ENCODE measurements at regions not wholly inside any gene's neighbourhood (a gene's known extent, or its start where the extent isn't known, plus 50 kb on each side); places are given as distances from the start of the nearest gene placed in this dataset.
"Not testable (repeated sequence)": the region's sequence is repeated elsewhere in the genome, so short reads cannot be mapped to it uniquely, and the experiment has no call there.

DNA sequence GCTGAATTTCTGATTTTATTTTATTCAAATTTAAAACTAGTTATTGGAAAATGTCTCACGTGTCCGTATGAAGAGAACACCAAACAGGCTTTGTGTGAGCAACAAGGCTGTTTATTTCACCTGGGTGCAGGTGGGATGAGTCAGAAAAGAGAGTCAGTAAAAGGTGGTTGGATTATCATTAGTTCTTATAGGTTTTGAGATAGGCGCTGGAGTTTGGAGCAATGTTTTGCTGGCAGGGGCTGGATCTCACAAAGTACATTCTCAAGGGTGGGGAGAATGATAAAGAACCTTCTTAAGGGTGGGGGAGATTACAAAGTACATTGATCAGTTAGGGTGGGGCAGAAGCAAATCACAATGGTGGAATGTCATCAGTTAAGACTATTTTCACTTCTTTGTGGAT is 253.4 kb upstream of the C2CD4B start:
- TF ChIP-seq POLR2A, POLR2AphosphoS5, SPI1 (IDR thresholded peaks at IDR 0.05; ENCODE audit: low read depth, low read length): not testable (repeated sequence)
